ENCODE measurements at regions not wholly inside any gene's neighbourhood (a gene's known extent, or its start where the extent isn't known, plus 50 kb on each side); places are given as distances from the start of the nearest gene placed in this dataset.

GRCh38 chr3:88921986-88922385, 185.4 kb upstream of the EPHA3 start:
- TF ChIP-seq CTCF (IDR thresholded peaks at IDR 0.05) (no peak), POLR2A (IDR thresholded peaks at IDR 0.05) (no peak)

Data from uterus (tissue), 2 donors.